Mesenchymal stem cell (in vitro differentiated cells and primary cell): ENCODE measurements at regions not wholly inside any gene's neighbourhood (a gene's known extent, or its start where the extent isn't known, plus 50 kb on each side); places are given as distances from the start of the nearest gene placed in this dataset.

ENCODE experiments used
- DNase-seq: peaks from one replicate; pipeline ENCODE4 v3.0.0-alpha.2; 2013
- H2AFZ ChIP-seq: one replicate; pipeline ENCODE4 v1.6.1; 2013; ENCODE audit warnings: low read depth, mild to moderate bottlenecking, control low read depth, inconsistent platforms, low read length, moderate library complexity
- H2AK5ac ChIP-seq: 2 replicates; pipeline ENCODE4 v1.6.1; 2013; ENCODE audit warnings: low read length, moderate library complexity, mild to moderate bottlenecking, inconsistent platforms; ENCODE audit not compliant: severe bottlenecking
- H2BK120ac ChIP-seq: one replicate; pipeline ENCODE4 v1.6.1; 2013; ENCODE audit warnings: low read depth, mild to moderate bottlenecking, inconsistent platforms, low read length, moderate library complexity
- H2BK12ac ChIP-seq, 2 experiments: one replicate each; pipeline ENCODE4 v1.6.1; 2013; ENCODE audit warnings: inconsistent platforms in 2 of 2, low read length in 2 of 2, mild to moderate bottlenecking in 2 of 2, moderate library complexity in 2 of 2, control low read depth in 1 of 2
- H2BK15ac ChIP-seq: one replicate; pipeline ENCODE4 v1.6.1; 2013; ENCODE audit warnings: mild to moderate bottlenecking, low read depth, inconsistent platforms; ENCODE audit not compliant: poor library complexity, severe bottlenecking
- H2BK5ac ChIP-seq: 2 replicates; pipeline ENCODE4 v1.6.1; 2013; ENCODE audit warnings: low read depth, mild to moderate bottlenecking, low read length, control low read depth, inconsistent platforms; ENCODE audit not compliant: poor library complexity, severe bottlenecking
- H3K14ac ChIP-seq, 2 experiments: one replicate each; pipeline ENCODE4 v1.6.1; 2013; ENCODE audit warnings: inconsistent platforms in 2 of 2, low read length in 2 of 2, control low read depth in 1 of 2, mild to moderate bottlenecking in 1 of 2, moderate library complexity in 1 of 2
- H3K18ac ChIP-seq, 2 experiments: one replicate each; pipeline ENCODE4 v1.6.1; 2013; ENCODE audit warnings: inconsistent platforms in 2 of 2, low read length in 2 of 2, control low read depth in 1 of 2, low read depth in 1 of 2, mild to moderate bottlenecking in 1 of 2
- H3K23ac ChIP-seq, 2 experiments: one replicate each; pipeline ENCODE4 v1.6.1; 2013; ENCODE audit warnings: inconsistent platforms in 2 of 2, low read length in 2 of 2, mild to moderate bottlenecking in 2 of 2, moderate library complexity in 2 of 2, control low read depth in 1 of 2
- H3K27ac ChIP-seq: 2 replicates; pipeline ENCODE4 v1.5.1; 2013; ENCODE audit warnings: mild to moderate bottlenecking, moderate library complexity, low read length, control low read depth, inconsistent platforms; ENCODE audit not compliant: poor library complexity, severe bottlenecking
- H3K27me3 ChIP-seq, 2 experiments: 2 replicates each; pipeline versions ENCODE4 v1.6.1 to v1.7.0; 2013; ENCODE audit warnings: low read length in 2 of 2, mild to moderate bottlenecking in 2 of 2, moderate library complexity in 2 of 2, control low read depth in 1 of 2, inconsistent platforms in 1 of 2; ENCODE audit not compliant: control insufficient read depth in 1 of 2, insufficient read depth in 1 of 2
- H3K36me3 ChIP-seq, 2 experiments: 2 replicates each; pipeline versions ENCODE4 v1.6.1 to v1.7.0; 2013; ENCODE audit warnings: low read length in 2 of 2, control low read depth in 1 of 2, inconsistent platforms in 1 of 2, low read depth in 1 of 2, mild to moderate bottlenecking in 1 of 2; ENCODE audit not compliant: insufficient read depth in 2 of 2, control insufficient read depth in 1 of 2
- H3K4ac ChIP-seq, 2 experiments: one replicate each; pipeline ENCODE4 v1.6.1; 2013; ENCODE audit warnings: inconsistent platforms in 2 of 2, low read length in 2 of 2, mild to moderate bottlenecking in 2 of 2, moderate library complexity in 2 of 2, control low read depth in 1 of 2, low read depth in 1 of 2
- H3K4me1 ChIP-seq: 2 replicates; pipeline ENCODE4 v1.6.1; 2013; ENCODE audit warnings: low read depth, low read length, control low read depth; ENCODE audit not compliant: control insufficient read depth, insufficient read depth
- H3K4me2 ChIP-seq: 2 replicates; pipeline ENCODE4 v1.6.1; 2013; ENCODE audit warnings: low read length, mild to moderate bottlenecking, inconsistent platforms; ENCODE audit not compliant: poor library complexity, severe bottlenecking
- H3K4me3 ChIP-seq, 2 experiments: 2 replicates each; pipeline versions ENCODE4 v1.5.1 to v1.7.0; 2013; ENCODE audit warnings: low read length in 2 of 2, mild to moderate bottlenecking in 2 of 2, control low read depth in 1 of 2, low read depth in 1 of 2; ENCODE audit not compliant: insufficient read depth in 1 of 2
- H3K79me1 ChIP-seq: replicated peaks from 2 replicates; pipeline ENCODE4 v1.6.1; 2013; ENCODE audit warnings: mild to moderate bottlenecking, control low read depth, low read length, inconsistent platforms; ENCODE audit not compliant: poor library complexity, severe bottlenecking
- H3K9ac ChIP-seq: 2 replicates; pipeline ENCODE4 v1.7.0; 2013; ENCODE audit warnings: mild to moderate bottlenecking, low read length, moderate library complexity
- H3K9me3 ChIP-seq: 2 replicates; pipeline ENCODE4 v1.7.0; 2013; ENCODE audit warnings: mild to moderate bottlenecking, low read length; ENCODE audit not compliant: control insufficient read depth
- H4K8ac ChIP-seq: one replicate; pipeline ENCODE4 v1.6.1; 2013; ENCODE audit warnings: inconsistent platforms, mild to moderate bottlenecking, low read length, moderate library complexity
- H4K91ac ChIP-seq: one replicate; pipeline ENCODE4 v1.6.1; 2013; ENCODE audit warnings: mild to moderate bottlenecking, low read length, inconsistent platforms
- WGBS: methylation state at CpG from one replicate; pipeline ENCODE4 v1.1.7; 2013; ENCODE audit warnings: mixed read lengths; 5-methylcytosine and 5-hydroxymethylcytosine counted together

GRCh38 chr2:177317857-177318256 lies 53.3 kb upstream of the NFE2L2 start:
- no peak overlapping the region for H4K8ac ChIP-seq
- no peak overlapping the region for H3K18ac ChIP-seq
- DNase-seq: no peak
- H3K4ac ChIP-seq: no peak overlapping the region
- no peak overlapping the region for H2AFZ ChIP-seq
- no peak overlapping the region for H3K4me3 ChIP-seq
- H2AK5ac ChIP-seq: no peak overlapping the region
- no peak overlapping the region for H3K9ac ChIP-seq
- no peak overlapping the region for H3K14ac ChIP-seq
- H3K79me1 ChIP-seq: no peaks in the 10 kb centered on the region
- no peak overlapping the region for H2BK5ac ChIP-seq
- no peak overlapping the region for H3K27ac ChIP-seq
- peaks cover 7 to 8% of the 10 kb centered on the region in 2 experiments for H3K36me3 ChIP-seq
- H3K4me1 ChIP-seq: no peaks in the 10 kb centered on the region
- no peak overlapping the region for H3K4me2 ChIP-seq
- H2BK120ac ChIP-seq: no peak overlapping the region
- 100% methylated on average over 1 of the region's 1 CpG for WGBS
- H4K91ac ChIP-seq: no peak overlapping the region
- H2BK15ac ChIP-seq: no peak overlapping the region
- H3K27me3 ChIP-seq: no peaks in the 10 kb centered on the region
- no peak overlapping the region for H2BK12ac ChIP-seq
- H3K23ac ChIP-seq: no peak overlapping the region
- no peaks in the 10 kb centered on the region for H3K9me3 ChIP-seq

GRCh38 chr2:177318613-177319012 lies 54.1 kb upstream of the NFE2L2 start:
- Histone ChIP-seq H3K4me3 (no peak overlapping the region), H3K36me3 (peaks cover 7 to 8% of the 10 kb centered on the region in 2 experiments), H3K9ac (no peak overlapping the region), H4K8ac (no peak overlapping the region), H3K27me3 (no peaks in the 10 kb centered on the region), H2BK120ac (no peak overlapping the region), H3K9me3 (no peaks in the 10 kb centered on the region), H3K27ac (no peak overlapping the region), H3K14ac (no peak overlapping the region), H2BK12ac (no peak overlapping the region), H3K4me2 (no peak overlapping the region), H3K18ac (no peak overlapping the region), H3K23ac (no peak overlapping the region), H2AK5ac (no peak overlapping the region), H2BK15ac (no peak overlapping the region), H4K91ac (no peak overlapping the region), H3K4ac (no peak overlapping the region), H3K79me1 (no peaks in the 10 kb centered on the region), H3K4me1 (no peaks in the 10 kb centered on the region), H2AFZ (no peak overlapping the region), H2BK5ac (no peak overlapping the region)
- WGBS: no CpG with 5 or more reads among the region's 1 CpG
- DNase-seq: no peak

DNA sequence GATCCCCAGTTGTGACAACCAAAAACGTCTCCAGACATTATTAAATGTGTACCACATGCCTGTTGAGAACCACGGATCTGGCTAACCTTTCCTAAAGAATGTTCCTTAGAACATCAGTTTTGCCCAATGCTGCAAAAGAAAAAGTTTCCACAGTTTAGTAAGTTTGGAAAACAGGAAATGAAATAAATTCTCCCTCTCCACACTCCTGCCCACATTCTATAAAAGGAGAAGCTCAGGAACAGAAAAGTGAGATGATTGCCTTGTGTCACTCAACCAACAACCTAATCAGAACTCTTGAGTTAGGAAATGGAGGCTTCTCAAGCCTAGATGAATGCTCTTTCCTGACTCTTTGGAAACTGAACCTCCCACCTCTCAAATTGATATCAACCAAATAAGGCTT lies 56.1 kb upstream of the NFE2L2 start:
- Histone ChIP-seq H3K36me3 (peaks cover 7 to 8% of the 10 kb centered on the region in 2 experiments), H3K4me2 (no peak overlapping the region), H2BK12ac (no peak overlapping the region), H4K91ac (no peak overlapping the region), H2BK5ac (no peak overlapping the region), H3K79me1 (no peaks in the 10 kb centered on the region), H3K18ac (no peak overlapping the region), H3K4ac (no peak overlapping the region), H2AFZ (no peak overlapping the region), H3K9ac (no peak overlapping the region), H2BK15ac (no peak overlapping the region), H3K4me3 (no peak overlapping the region), H3K14ac (no peak overlapping the region), H2AK5ac (no peak overlapping the region), H3K4me1 (no peaks in the 10 kb centered on the region), H2BK120ac (no peak overlapping the region), H3K9me3 (no peaks in the 10 kb centered on the region), H3K27ac (no peak overlapping the region), H3K27me3 (no peaks in the 10 kb centered on the region), H3K23ac (no peak overlapping the region), H4K8ac (no peak overlapping the region)
- DNase-seq: no peak
- WGBS: 87% methylated on average over 2 of the region's 2 CpGs

- H3K79me1 ChIP-seq: no peaks in the 10 kb centered on the region
- no peak overlapping the region for H2AFZ ChIP-seq
- no peak overlapping the region for H2BK5ac ChIP-seq
- peaks cover 7 to 8% of the 10 kb centered on the region in 2 experiments for H3K36me3 ChIP-seq
- no peaks in the 10 kb centered on the region for H3K27me3 ChIP-seq
- no peak overlapping the region for H3K4me2 ChIP-seq
- H3K27ac ChIP-seq: no peak overlapping the region
- no peak overlapping the region for H4K91ac ChIP-seq
- no peak overlapping the region for H3K9ac ChIP-seq
- no peak overlapping the region for H3K4me3 ChIP-seq
- H2BK120ac ChIP-seq: no peak overlapping the region
- H3K4ac ChIP-seq: no peak overlapping the region
- no peaks in the 10 kb centered on the region for H3K9me3 ChIP-seq
- H2BK12ac ChIP-seq: no peak overlapping the region
- H3K4me1 ChIP-seq: peaks cover 4% of the 10 kb centered on the region
- H4K8ac ChIP-seq: no peak overlapping the region
- no peak for DNase-seq
- H3K14ac ChIP-seq: no peak overlapping the region
- H2BK15ac ChIP-seq: no peak overlapping the region
- H3K23ac ChIP-seq: no peak overlapping the region
- H2AK5ac ChIP-seq: no peak overlapping the region
- 98% methylated on average over 5 of the region's 5 CpGs for WGBS
- H3K18ac ChIP-seq: no peak overlapping the region
These were observed 58.3 kb upstream of the NFE2L2 start for GRCh38 chr2:177322801-177323261.
